KMS-11 (cell line): ENCODE measurements at regions not wholly inside any gene's neighbourhood (a gene's known extent, or its start where the extent isn't known, plus 50 kb on each side); places are given as distances from the start of the nearest gene placed in this dataset.
"Not testable (repeated sequence)": the region's sequence is repeated elsewhere in the genome, so short reads cannot be mapped to it uniquely, and the experiment has no call there.

Experiments used
- H2AFZ ChIP-seq: fragments of 200-600 bp; sonication (generic); 2 replicates; pipeline ENCODE4 v1.6.1; 2016; ENCODE audit warnings: antibody characterized with exemption, mixed run types, low read depth
- H3K27ac ChIP-seq: fragments of 200-600 bp; sonication (generic); 2 replicates; pipeline ENCODE4 v1.6.1; 2016; ENCODE audit warnings: mild to moderate bottlenecking, mixed run types
- H3K27me3 ChIP-seq: fragments of 200-600 bp; sonication (generic); 2 replicates; pipeline ENCODE4 v1.6.1; 2017; ENCODE audit warnings: mild to moderate bottlenecking, low read depth, mixed run types, moderate library complexity; ENCODE audit not compliant: insufficient read depth
- H3K36me3 ChIP-seq: fragments of 200-600 bp; sonication (generic); 2 replicates; pipeline ENCODE4 v1.6.1; 2017; ENCODE audit warnings: mild to moderate bottlenecking, mixed run types; ENCODE audit not compliant: insufficient read depth
- H3K4me1 ChIP-seq: fragments of 200-600 bp; sonication (generic); 2 replicates; pipeline ENCODE4 v1.6.1; 2016; ENCODE audit warnings: mild to moderate bottlenecking, low read depth, mixed run types; ENCODE audit not compliant: poor library complexity, severe bottlenecking
- H3K4me2 ChIP-seq: fragments of 200-600 bp; sonication (generic); 2 replicates; pipeline ENCODE4 v1.7.0; 2016; ENCODE audit warnings: mild to moderate bottlenecking, mixed run types
- H3K4me3 ChIP-seq: fragments of 200-600 bp; sonication (generic); IDR thresholded peaks from 2 replicates; pipeline ENCODE4 v1.6.1; 2017; ENCODE audit warnings: low read depth, low read length, mixed read lengths; ENCODE audit not compliant: insufficient read depth
- H3K79me2 ChIP-seq: fragments of 200-600 bp; sonication (generic); 2 replicates; pipeline ENCODE4 v1.6.1; 2016; ENCODE audit warnings: low read depth, mixed run types; ENCODE audit not compliant: insufficient read depth
- H3K9ac ChIP-seq: fragments of 200-600 bp; sonication (generic); 2 replicates; pipeline ENCODE4 v1.6.1; 2016; ENCODE audit warnings: mild to moderate bottlenecking, mixed run types
- H4K20me1 ChIP-seq: fragments of 200-600 bp; sonication (generic); 2 replicates; pipeline ENCODE4 v1.6.1; 2016; ENCODE audit warnings: mild to moderate bottlenecking, mixed run types; ENCODE audit not compliant: insufficient read depth
- TF ChIP-seq, protein P1 (sequence below): fragments of 200-600 bp; sonication (generic); conservative IDR thresholded peaks from 2 replicates; pipeline ENCODE4 v1.6.1; 2017; ENCODE audit warnings: low read depth, mild to moderate bottlenecking, antibody characterized with exemption, low read length, moderate library complexity, mixed read lengths

DNA sequence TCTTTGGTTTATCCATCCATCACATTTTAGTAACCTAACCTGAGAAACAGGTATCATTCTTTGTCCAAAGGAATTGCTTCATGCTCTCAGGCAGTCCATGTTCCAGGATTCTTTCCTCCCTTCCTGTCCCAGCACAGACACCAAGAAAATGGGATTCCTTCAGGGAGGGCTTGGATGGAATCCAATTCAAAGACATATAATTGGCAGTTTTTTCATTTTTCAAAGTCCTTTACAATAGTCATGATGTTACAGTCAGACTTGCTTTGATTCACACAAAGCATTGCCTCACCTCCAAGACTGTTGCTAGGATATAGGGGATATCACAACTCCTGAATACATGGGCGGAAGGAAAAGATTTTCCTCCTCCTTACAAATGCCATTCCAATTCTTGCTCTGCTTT lies 241.4 kb upstream of the ACVR2A start:
- no peaks in the 10 kb centered on the region for H3K36me3 ChIP-seq
- TF ChIP-seq, protein P1, sequence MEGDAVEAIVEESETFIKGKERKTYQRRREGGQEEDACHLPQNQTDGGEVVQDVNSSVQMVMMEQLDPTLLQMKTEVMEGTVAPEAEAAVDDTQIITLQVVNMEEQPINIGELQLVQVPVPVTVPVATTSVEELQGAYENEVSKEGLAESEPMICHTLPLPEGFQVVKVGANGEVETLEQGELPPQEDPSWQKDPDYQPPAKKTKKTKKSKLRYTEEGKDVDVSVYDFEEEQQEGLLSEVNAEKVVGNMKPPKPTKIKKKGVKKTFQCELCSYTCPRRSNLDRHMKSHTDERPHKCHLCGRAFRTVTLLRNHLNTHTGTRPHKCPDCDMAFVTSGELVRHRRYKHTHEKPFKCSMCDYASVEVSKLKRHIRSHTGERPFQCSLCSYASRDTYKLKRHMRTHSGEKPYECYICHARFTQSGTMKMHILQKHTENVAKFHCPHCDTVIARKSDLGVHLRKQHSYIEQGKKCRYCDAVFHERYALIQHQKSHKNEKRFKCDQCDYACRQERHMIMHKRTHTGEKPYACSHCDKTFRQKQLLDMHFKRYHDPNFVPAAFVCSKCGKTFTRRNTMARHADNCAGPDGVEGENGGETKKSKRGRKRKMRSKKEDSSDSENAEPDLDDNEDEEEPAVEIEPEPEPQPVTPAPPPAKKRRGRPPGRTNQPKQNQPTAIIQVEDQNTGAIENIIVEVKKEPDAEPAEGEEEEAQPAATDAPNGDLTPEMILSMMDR = no peak
- H3K4me3 ChIP-seq = no peak overlapping the region
- H3K9ac ChIP-seq = no peak overlapping the region
- H3K79me2 ChIP-seq = no peaks in the 10 kb centered on the region
- no peaks in the 10 kb centered on the region for H3K27me3 ChIP-seq
- no peaks in the 10 kb centered on the region for H3K4me1 ChIP-seq
- H4K20me1 ChIP-seq = no peaks in the 10 kb centered on the region
- H3K27ac ChIP-seq = no peak overlapping the region
- H2AFZ ChIP-seq = no peak overlapping the region
- no peak overlapping the region for H3K4me2 ChIP-seq

DNA sequence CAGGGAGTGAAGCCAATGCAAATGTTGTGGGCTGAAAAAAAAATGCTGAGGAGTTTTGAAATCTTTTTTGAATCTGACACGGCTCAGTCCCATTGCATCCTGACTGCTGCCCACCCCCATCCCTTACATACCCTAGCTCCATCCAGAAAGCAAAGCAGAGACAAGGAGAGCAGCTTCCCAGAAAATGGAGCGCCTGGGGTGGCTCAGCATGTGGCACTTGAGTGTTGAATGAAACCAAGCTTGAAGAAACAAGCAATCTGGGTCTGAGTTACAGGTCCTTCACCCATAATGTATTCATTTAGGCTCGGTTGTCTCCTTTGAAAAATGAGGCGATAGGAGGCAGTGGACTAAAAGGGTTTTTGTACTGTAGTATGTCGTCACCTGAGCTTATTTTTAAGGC lies 244.2 kb upstream of the ACVR2A start:
- Histone ChIP-seq H2AFZ (no peak overlapping the region), H4K20me1 (no peaks in the 10 kb centered on the region), H3K9ac (no peak overlapping the region), H3K27me3 (no peaks in the 10 kb centered on the region), H3K4me2 (no peak overlapping the region), H3K4me3 (no peak overlapping the region), H3K36me3 (no peaks in the 10 kb centered on the region), H3K4me1 (no peaks in the 10 kb centered on the region), H3K27ac (no peak overlapping the region), H3K79me2 (no peaks in the 10 kb centered on the region)
- TF ChIP-seq, protein P1 = no peak

DNA sequence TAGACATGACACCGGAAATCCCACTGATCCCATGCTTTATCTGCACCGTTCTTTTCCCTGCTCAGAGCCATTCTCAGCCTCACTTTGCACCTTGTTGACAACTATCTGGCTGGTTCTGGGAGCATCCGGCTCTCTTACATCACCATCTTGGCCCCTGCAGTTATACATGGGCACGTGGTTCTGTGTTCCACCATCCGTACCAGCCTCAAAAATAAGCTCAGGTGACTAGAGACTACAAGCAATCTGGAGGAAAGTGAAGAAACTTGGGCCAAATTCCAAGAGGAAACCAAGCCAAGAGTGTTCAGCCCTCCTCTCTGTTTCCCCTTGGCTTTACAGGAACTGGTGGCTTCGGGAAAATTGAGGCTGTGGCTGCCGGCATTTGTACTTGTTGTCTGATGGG lies 244.6 kb upstream of the ACVR2A start:
- TF ChIP-seq, protein P1 = no peak
- no peak overlapping the region for H3K4me3 ChIP-seq
- H3K36me3 ChIP-seq = no peaks in the 10 kb centered on the region
- no peaks in the 10 kb centered on the region for H3K27me3 ChIP-seq
- H2AFZ ChIP-seq = no peak overlapping the region
- H3K9ac ChIP-seq = no peak overlapping the region
- no peak overlapping the region for H3K27ac ChIP-seq
- H3K79me2 ChIP-seq = no peaks in the 10 kb centered on the region
- H4K20me1 ChIP-seq = no peaks in the 10 kb centered on the region
- no peaks in the 10 kb centered on the region for H3K4me1 ChIP-seq
- no peak overlapping the region for H3K4me2 ChIP-seq

DNA sequence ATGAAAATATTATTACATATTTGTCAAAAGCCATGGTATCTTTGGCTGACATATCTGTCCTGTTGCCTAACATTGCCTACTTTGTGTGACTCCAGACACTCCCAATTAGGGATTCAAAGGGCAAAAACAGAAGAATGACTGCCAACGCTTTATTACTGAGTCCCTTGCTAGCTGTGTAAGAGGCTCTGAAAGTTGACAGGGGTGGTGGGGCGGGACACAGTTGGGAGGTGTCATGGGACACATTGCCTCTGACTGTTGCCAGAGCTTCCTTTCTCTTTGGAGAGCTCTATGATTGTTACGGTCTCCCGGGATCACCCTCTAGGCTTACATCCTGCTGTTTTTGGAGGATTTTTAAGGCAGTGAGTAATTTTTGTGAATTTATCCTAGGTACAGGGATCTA lies 249.6 kb upstream of the ACVR2A start:
- Histone ChIP-seq H2AFZ (no peak overlapping the region), H4K20me1 (no peaks in the 10 kb centered on the region), H3K79me2 (no peaks in the 10 kb centered on the region), H3K9ac (no peak overlapping the region), H3K27ac (no peak overlapping the region), H3K27me3 (no peaks in the 10 kb centered on the region), H3K4me3 (no peak overlapping the region), H3K36me3 (no peaks in the 10 kb centered on the region), H3K4me1 (no peaks in the 10 kb centered on the region), H3K4me2 (no peak overlapping the region)
- TF ChIP-seq, protein P1 = no peak

DNA sequence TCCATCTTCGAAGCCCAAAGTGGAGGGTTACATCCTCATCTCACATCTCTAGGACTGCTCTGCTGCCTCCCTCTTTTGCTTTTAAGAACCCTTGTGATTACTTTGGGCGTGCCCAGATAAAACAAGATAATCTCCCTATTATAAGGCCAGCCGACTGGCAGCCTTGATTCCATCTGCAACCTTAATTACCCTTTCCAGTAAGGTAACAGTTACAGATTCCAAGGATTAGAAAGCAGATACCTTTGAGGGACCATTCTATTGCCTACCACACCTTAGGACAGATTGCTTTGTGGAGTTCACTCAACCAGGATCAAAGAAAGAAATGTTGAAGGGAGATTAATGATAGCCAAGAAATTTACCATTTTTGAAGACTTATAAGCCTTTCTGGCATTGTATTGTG lies 250.8 kb upstream of the ACVR2A start:
- Histone ChIP-seq H4K20me1 (no peaks in the 10 kb centered on the region), H3K9ac (no peak overlapping the region), H3K4me2 (no peak overlapping the region), H3K27me3 (no peaks in the 10 kb centered on the region), H3K27ac (no peak overlapping the region), H3K36me3 (no peaks in the 10 kb centered on the region), H3K4me3 (no peak overlapping the region), H3K79me2 (no peaks in the 10 kb centered on the region), H3K4me1 (no peaks in the 10 kb centered on the region), H2AFZ (no peak overlapping the region)
- TF ChIP-seq, protein P1 = no peak

DNA sequence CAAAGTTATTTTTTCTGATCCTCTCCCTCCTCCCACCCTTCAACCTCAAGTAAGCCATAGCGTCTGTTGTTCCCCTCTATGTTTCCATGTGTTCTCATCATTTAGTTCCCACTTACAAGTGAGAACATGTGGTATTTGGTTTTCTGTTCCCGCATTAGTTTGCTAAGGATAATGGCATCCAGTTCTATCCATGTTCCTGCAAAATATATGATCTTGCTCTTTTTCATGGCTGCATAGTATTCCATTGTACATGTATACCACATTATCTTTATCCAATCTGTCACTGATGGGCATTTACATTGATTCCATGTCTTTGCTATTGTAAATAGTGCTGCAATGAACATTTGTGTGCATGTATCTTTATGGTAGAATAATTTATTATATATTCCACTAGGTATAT lies 252.0 kb upstream of the ACVR2A start:
- not testable (repeated sequence) for H3K27me3 ChIP-seq, H3K27ac ChIP-seq, H2AFZ ChIP-seq, H3K4me2 ChIP-seq, H3K4me1 ChIP-seq, H3K79me2 ChIP-seq, H3K36me3 ChIP-seq, H3K9ac ChIP-seq, H3K4me3 ChIP-seq, H4K20me1 ChIP-seq
